ENCODE measurements at regions not wholly inside any gene's neighbourhood (a gene's known extent, or its start where the extent isn't known, plus 50 kb on each side); places are given as distances from the start of the nearest gene placed in this dataset.

- TF ChIP-seq CTCF (IDR thresholded peaks at IDR 0.05) (no peak), POLR2A (IDR thresholded peaks at IDR 0.05) (no peak)
Observed at GRCh38 chr7:359226-359765, 69.3 kb downstream of the FOXL3 start.
